GM12891 (cell line): ENCODE measurements at regions not wholly inside any gene's neighbourhood (a gene's known extent, or its start where the extent isn't known, plus 50 kb on each side); places are given as distances from the start of the nearest gene placed in this dataset.

Source experiments
- PAX5 ChIP-seq: IDR thresholded peaks from 2 replicates; pipeline ENCODE4 v1.6.1; 2011; ENCODE audit warnings: low read length, moderate library complexity, mild to moderate bottlenecking; ENCODE audit not compliant: insufficient read depth, severe bottlenecking
- POLR2A ChIP-seq: IDR thresholded peaks from 2 replicates; pipeline ENCODE4 v1.6.1; 2011; ENCODE audit warnings: low read depth, low read length, control low read depth
- POLR2AphosphoS5 ChIP-seq: IDR thresholded peaks from 2 replicates; pipeline ENCODE4 v1.6.1; 2011; ENCODE audit warnings: low read depth, low read length, control low read depth
- POU2F2 ChIP-seq: IDR thresholded peaks from 2 replicates; pipeline ENCODE4 v1.6.1; 2011; ENCODE audit warnings: low read depth, mild to moderate bottlenecking, control low read depth, low read length, moderate library complexity

DNA sequence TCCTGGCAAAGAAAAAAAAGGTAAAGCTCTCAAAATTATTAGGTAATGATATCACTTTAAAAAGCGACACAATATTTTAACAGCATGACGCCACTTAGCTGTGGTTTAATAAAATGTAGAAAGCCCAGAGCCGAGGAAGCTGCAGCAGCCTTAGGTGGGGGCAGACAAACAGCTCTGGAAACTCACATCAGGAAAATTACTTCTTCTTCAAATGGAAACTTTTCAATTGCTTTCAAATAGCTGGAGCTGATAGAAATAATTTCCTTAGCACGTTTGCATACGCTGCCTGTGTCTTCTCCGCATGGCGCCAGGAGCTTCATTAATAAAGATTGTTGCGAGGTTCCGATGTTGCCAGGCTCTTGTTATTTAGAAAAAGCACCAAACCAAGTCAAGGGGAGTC lies 835.3 kb upstream of the EEF2KMT start:
- TF ChIP-seq POLR2A (no peak), POLR2AphosphoS5 (no peak), PAX5 (no peak), POU2F2 (no peak)
